Colonic mucosa (tissue), 4 donors: ENCODE measurements at regions not wholly inside any gene's neighbourhood (a gene's known extent, or its start where the extent isn't known, plus 50 kb on each side); places are given as distances from the start of the nearest gene placed in this dataset.

Source experiments
- DNase-seq: peaks from one replicate; pipeline ENCODE4 v3.0.0-alpha.2; 2020
- H3K27ac ChIP-seq: fragments of 200-600 bp; one replicate; pipeline ENCODE4 v1.8.0; 2021
- H3K27me3 ChIP-seq: fragments of 200-600 bp; one replicate; pipeline ENCODE4 v1.8.0; 2021
- H3K36me3 ChIP-seq: fragments of 200-600 bp; one replicate; pipeline ENCODE4 v1.8.0; 2021
- H3K4me1 ChIP-seq: fragments of 200-600 bp; one replicate; pipeline ENCODE4 v1.8.0; 2021; ENCODE audit warnings: mild to moderate bottlenecking
- H3K4me3 ChIP-seq: fragments of 200-600 bp; one replicate; pipeline ENCODE4 v1.8.0; 2021
- H3K9ac ChIP-seq, 2 donors: one replicate each; pipeline ENCODE4 v1.7.0; 2013; ENCODE audit warnings: control low read depth in 2 of 2, low read depth in 2 of 2, low read length in 2 of 2
- H3K9me3 ChIP-seq: fragments of 200-600 bp; one replicate; pipeline ENCODE4 v1.8.0; 2021
- intact Hi-C: fragments of 100-400 bp; cut with DNase I; formaldehyde crosslinking; loops from one replicate; pipeline ENCODE4 v1.14.1; 2022
- TF ChIP-seq, protein P1 (sequence below): fragments of 200-600 bp; IDR thresholded peaks from one replicate; pipeline ENCODE4 v1.8.0; 2022; ENCODE audit warnings: antibody characterized with exemption, mild to moderate bottlenecking
- donor health status: healthy.
- donor health status: DM: no; HTN: no; CAD: no.
- donor health status: DM: no; HTN: no; CAD: no.

- TF ChIP-seq, protein P1, sequence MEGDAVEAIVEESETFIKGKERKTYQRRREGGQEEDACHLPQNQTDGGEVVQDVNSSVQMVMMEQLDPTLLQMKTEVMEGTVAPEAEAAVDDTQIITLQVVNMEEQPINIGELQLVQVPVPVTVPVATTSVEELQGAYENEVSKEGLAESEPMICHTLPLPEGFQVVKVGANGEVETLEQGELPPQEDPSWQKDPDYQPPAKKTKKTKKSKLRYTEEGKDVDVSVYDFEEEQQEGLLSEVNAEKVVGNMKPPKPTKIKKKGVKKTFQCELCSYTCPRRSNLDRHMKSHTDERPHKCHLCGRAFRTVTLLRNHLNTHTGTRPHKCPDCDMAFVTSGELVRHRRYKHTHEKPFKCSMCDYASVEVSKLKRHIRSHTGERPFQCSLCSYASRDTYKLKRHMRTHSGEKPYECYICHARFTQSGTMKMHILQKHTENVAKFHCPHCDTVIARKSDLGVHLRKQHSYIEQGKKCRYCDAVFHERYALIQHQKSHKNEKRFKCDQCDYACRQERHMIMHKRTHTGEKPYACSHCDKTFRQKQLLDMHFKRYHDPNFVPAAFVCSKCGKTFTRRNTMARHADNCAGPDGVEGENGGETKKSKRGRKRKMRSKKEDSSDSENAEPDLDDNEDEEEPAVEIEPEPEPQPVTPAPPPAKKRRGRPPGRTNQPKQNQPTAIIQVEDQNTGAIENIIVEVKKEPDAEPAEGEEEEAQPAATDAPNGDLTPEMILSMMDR, result no peak
- no peaks in the 10 kb centered on the region for H3K9me3 ChIP-seq
- H3K4me1 ChIP-seq, result no peaks in the 10 kb centered on the region
- intact Hi-C loops, result no loop called here
- no peaks in the 10 kb centered on the region for H3K36me3 ChIP-seq
- no peak overlapping the region for H3K27ac ChIP-seq
- no peak overlapping the region for H3K9ac ChIP-seq
- peak; percentile 70 for DNase-seq
- H3K4me3 ChIP-seq, result no peak overlapping the region
- H3K27me3 ChIP-seq, result no peaks in the 10 kb centered on the region
Observed at GRCh38 chr7:90007001-90007654, 147.1 kb upstream of the STEAP1 start.

- H3K9me3 ChIP-seq, result no peaks in the 10 kb centered on the region
- DNase-seq, result no peak
- no peak overlapping the region for H3K27ac ChIP-seq
- no peaks in the 10 kb centered on the region for H3K4me1 ChIP-seq
- H3K27me3 ChIP-seq, result no peaks in the 10 kb centered on the region
- no peak overlapping the region for H3K4me3 ChIP-seq
- TF ChIP-seq, protein P1, result no peak
- H3K9ac ChIP-seq, result no peak overlapping the region
- H3K36me3 ChIP-seq, result no peaks in the 10 kb centered on the region
- intact Hi-C loops, result no loop called here
Observed at GRCh38 chr7:90007831-90008230, 146.4 kb upstream of the STEAP1 start.

GRCh38 chr7:90022213-90022612, 132.1 kb upstream of the STEAP1 start:
- Histone ChIP-seq H3K9me3 (no peaks in the 10 kb centered on the region), H3K4me1 (no peaks in the 10 kb centered on the region), H3K27me3 (no peaks in the 10 kb centered on the region), H3K27ac (no peak overlapping the region), H3K4me3 (no peak overlapping the region), H3K9ac (no peak overlapping the region), H3K36me3 (no peaks in the 10 kb centered on the region)
- intact Hi-C loops, result no loop called here
- TF ChIP-seq, protein P1, result no peak
- no peak for DNase-seq

- Histone ChIP-seq H3K9me3 (no peaks in the 10 kb centered on the region), H3K9ac (no peak overlapping the region), H3K36me3 (no peaks in the 10 kb centered on the region), H3K4me3 (no peak overlapping the region), H3K27me3 (no peaks in the 10 kb centered on the region), H3K4me1 (no peaks in the 10 kb centered on the region), H3K27ac (no peak overlapping the region)
- intact Hi-C loops, result no loop called here
- DNase-seq, result no peak
- TF ChIP-seq, protein P1, result no peak
Observed at GRCh38 chr7:90025771-90026170, 128.5 kb upstream of the STEAP1 start.

DNA sequence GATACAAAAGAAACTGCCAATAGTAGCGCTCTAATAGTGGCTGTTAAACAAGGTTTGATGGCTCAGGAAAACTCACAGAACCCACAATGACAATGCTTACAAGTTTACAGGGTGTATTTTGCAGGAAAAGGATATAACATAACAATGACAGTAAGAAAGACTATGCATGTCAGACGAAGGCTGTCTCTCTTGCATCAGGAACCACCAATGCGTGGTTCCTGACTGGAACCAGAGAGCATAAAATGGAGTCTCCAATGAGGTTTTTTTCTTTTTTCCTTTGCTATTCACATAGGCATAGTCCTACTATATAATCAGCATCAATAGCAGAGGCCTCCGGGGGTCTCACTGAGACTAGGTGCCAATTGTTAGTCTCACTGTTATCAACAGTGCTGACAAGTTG, 120.4 kb upstream of the STEAP1 start:
- Histone ChIP-seq H3K9me3 (no peaks in the 10 kb centered on the region), H3K27me3 (no peaks in the 10 kb centered on the region), H3K27ac (no peak overlapping the region), H3K4me1 (no peaks in the 10 kb centered on the region), H3K36me3 (no peaks in the 10 kb centered on the region), H3K4me3 (no peak overlapping the region), H3K9ac (no peak overlapping the region)
- no peak for DNase-seq
- intact Hi-C loops, result no loop called here
- TF ChIP-seq, protein P1, result no peak
